HepG2 (cell line): ENCODE measurements at regions not wholly inside any gene's neighbourhood (a gene's known extent, or its start where the extent isn't known, plus 50 kb on each side); places are given as distances from the start of the nearest gene placed in this dataset.

ENCODE experiments used
- ATAC-seq: fragments of 200-7000 bp; cut with Tn5 transposase; 3 replicates; pipeline ENCODE4 v1.9.1; 2020; ENCODE audit warnings: mild to moderate bottlenecking, moderate library complexity
- BruUV-seq: library from RNA; stranded (reverse); fragments of 400-500 nt; replicated peaks from 2 replicates; lab custom pipeline; 2021; lab: Mats Ljungman, UMichigan
- CTCF ChIA-PET: fragments of 300-600 bp; formaldehyde crosslinking; extraction: SDS; loops from one replicate; lab custom pipeline; 2021; ENCODE audit warnings: low total read pairs, inconsistent platforms, low intra/inter-chr PET ratio; lab: Yijun Ruan, JAX
- POLR2A ChIA-PET: fragments of 350-600 bp; sonication (Branson Sonifier 250); formaldehyde crosslinking; loops from one replicate; lab custom pipeline; 2020; ENCODE audit warnings: antibody characterized with exemption, inconsistent platforms; lab: Yijun Ruan, JAX
- DNase-seq: peaks from one replicate; pipeline ENCODE4 v3.0.0-alpha.2; 2015; ENCODE audit warnings: low spot score
- FAIRE-seq: peaks from 3 replicates; lab custom pipeline; 2011; peaks lifted over from hg19 to GRCh38; lab: Jason Lieb, UNC
- H2AFZ ChIP-seq: one replicate; pipeline ENCODE4 v1.6.1; 2011; ENCODE audit warnings: low read length, inconsistent platforms
- H3K27ac ChIP-seq: fragments of 300-600 bp; 3 replicates; pipeline ENCODE4 v1.8.0; 2011; ENCODE audit warnings: mixed run types, mild to moderate bottlenecking, mixed read lengths, low read length, inconsistent platforms; ENCODE audit not compliant: insufficient read depth; ENCODE audit errors: extremely low read length
- H3K27me3 ChIP-seq, 2 experiments: fragments of 200-600 bp in 1 of 2; 2 replicates in 1 of 2; 3 replicates in 1 of 2; pipeline versions ENCODE4 v1.6.0 to v1.8.0; 2011; ENCODE audit warnings: low read length in 2 of 2, mild to moderate bottlenecking in 2 of 2, moderate library complexity in 2 of 2, inconsistent platforms in 1 of 2; ENCODE audit not compliant: insufficient read depth in 2 of 2, control insufficient read depth in 1 of 2
- H3K36me3 ChIP-seq, 2 experiments: fragments of 200-600 bp in 1 of 2; replicated peaks in 1 of 2; 2 replicates in 1 of 2; 3 replicates in 1 of 2; pipeline versions ENCODE4 v1.5.1 to v1.8.0; 2011; ENCODE audit warnings: low read length in 2 of 2, inconsistent platforms in 1 of 2; ENCODE audit not compliant: insufficient read depth in 2 of 2, control insufficient read depth in 1 of 2
- H3K4me1 ChIP-seq: 2 replicates; pipeline ENCODE4 v1.5.1; 2012; ENCODE audit warnings: low read length, inconsistent platforms; ENCODE audit not compliant: insufficient read depth
- H3K4me2 ChIP-seq: 2 replicates; pipeline ENCODE4 v1.6.0; 2011; ENCODE audit warnings: low read depth, low read length, inconsistent platforms
- H3K4me3 ChIP-seq, 3 experiments: fragments of 200-600 bp in 1 of 3; sonication (generic), shearing (Covaris generic) in 1 of 3; replicated peaks in 1 of 3; 2 replicates each; pipeline ENCODE4 v1.5.1; 2011 to 2016; ENCODE audit warnings: low read length in 3 of 3, inconsistent platforms in 2 of 3, low read depth in 2 of 3, mild to moderate bottlenecking in 2 of 3, control low read depth in 1 of 3, mixed read lengths in 1 of 3; ENCODE audit not compliant: insufficient read depth in 1 of 3
- H3K79me2 ChIP-seq: one replicate; pipeline ENCODE4 v1.6.1; 2011; ENCODE audit warnings: low read length, inconsistent platforms; ENCODE audit not compliant: insufficient read depth
- H3K9ac ChIP-seq: 2 replicates; pipeline ENCODE4 v1.6.0; 2011; ENCODE audit warnings: mild to moderate bottlenecking, low read depth, low read length, inconsistent platforms; ENCODE audit not compliant: insufficient read depth
- H3K9me3 ChIP-seq: 2 replicates; pipeline ENCODE4 v1.5.1; 2012; ENCODE audit warnings: mild to moderate bottlenecking, low read length
- H4K20me1 ChIP-seq: 2 replicates; pipeline ENCODE4 v1.6.0; 2011; ENCODE audit warnings: inconsistent platforms, mild to moderate bottlenecking, low read length, moderate library complexity; ENCODE audit not compliant: insufficient read depth
- ATF3 ChIP-seq: sonication (generic); formaldehyde crosslinking; IDR thresholded peaks from 2 replicates; pipeline ENCODE4 v1.4.0; 2020; ENCODE audit warnings: missing genetic modification reagents
- ATRX ChIP-seq: sonication (generic); formaldehyde crosslinking; IDR thresholded peaks from 2 replicates; pipeline ENCODE4 v1.4.0; 2020; ENCODE audit warnings: missing genetic modification reagents, borderline replicate concordance
- CBFB ChIP-seq: sonication (generic); formaldehyde crosslinking; IDR thresholded peaks from 2 replicates; pipeline ENCODE4 v1.4.0; 2020; ENCODE audit warnings: missing genetic modification reagents
- DBP ChIP-seq: sonication (generic); formaldehyde crosslinking; IDR thresholded peaks from 2 replicates; pipeline ENCODE4 v1.4.0; 2020; ENCODE audit warnings: missing genetic modification reagents; ENCODE audit errors: not compliant biosample characterization
- DMAP1 ChIP-seq: IDR thresholded peaks from 2 replicates; pipeline ENCODE4 v1.6.1; 2016
- HBP1 ChIP-seq: IDR thresholded peaks from 2 replicates; pipeline ENCODE4 v1.6.1; 2016; ENCODE audit warnings: low read depth, control low read depth
- HDAC2 ChIP-seq: sonication (generic); formaldehyde crosslinking; IDR thresholded peaks from 2 replicates; pipeline ENCODE4 v1.4.0; 2020; ENCODE audit warnings: missing genetic modification reagents
- HOXA5 ChIP-seq: sonication (generic); formaldehyde crosslinking; IDR thresholded peaks from 2 replicates; pipeline ENCODE4 v1.4.0; 2020; ENCODE audit warnings: missing genetic modification reagents
- MLX ChIP-seq: IDR thresholded peaks from 2 replicates; pipeline ENCODE4 v1.6.1; 2016
- NCOA5 ChIP-seq: sonication (generic); formaldehyde crosslinking; IDR thresholded peaks from 2 replicates; pipeline ENCODE4 v1.4.0; 2020; ENCODE audit warnings: missing genetic modification reagents
- SETDB1 ChIP-seq: sonication (generic); formaldehyde crosslinking; IDR thresholded peaks from 2 replicates; pipeline ENCODE4 v1.5.1; 2020; ENCODE audit warnings: missing genetic modification reagents, mild to moderate bottlenecking, borderline replicate concordance
- ZMYM3 ChIP-seq: sonication (generic); formaldehyde crosslinking; IDR thresholded peaks from 2 replicates; pipeline ENCODE4 v1.5.1; 2020; ENCODE audit warnings: mild to moderate bottlenecking, missing genetic modification reagents
- ZNF138 ChIP-seq: sonication (generic); formaldehyde crosslinking; IDR thresholded peaks from 2 replicates; pipeline ENCODE4 v1.5.0; 2020; ENCODE audit warnings: mild to moderate bottlenecking, low read depth, missing genetic modification reagents
- ZNF30 ChIP-seq: sonication (generic); formaldehyde crosslinking; IDR thresholded peaks from 2 replicates; pipeline ENCODE4 v1.5.0; 2020; ENCODE audit warnings: mild to moderate bottlenecking, missing genetic modification reagents
- ZNF337 ChIP-seq: sonication (generic); formaldehyde crosslinking; IDR thresholded peaks from 2 replicates; pipeline ENCODE4 v1.5.1; 2020; ENCODE audit warnings: missing genetic modification reagents, low read depth, mild to moderate bottlenecking, borderline replicate concordance
- ZNF550 ChIP-seq: sonication (generic); formaldehyde crosslinking; IDR thresholded peaks from 2 replicates; pipeline ENCODE4 v1.4.0; 2020; ENCODE audit warnings: mild to moderate bottlenecking, missing genetic modification reagents, borderline replicate concordance
- ZNF576 ChIP-seq: sonication (generic); formaldehyde crosslinking; IDR thresholded peaks from 2 replicates; pipeline ENCODE4 v1.4.0; 2020; ENCODE audit warnings: mild to moderate bottlenecking, missing genetic modification reagents
- ZNF775 ChIP-seq: sonication (generic); formaldehyde crosslinking; IDR thresholded peaks from 2 replicates; pipeline ENCODE4 v1.4.0; 2020; ENCODE audit warnings: missing genetic modification reagents, mild to moderate bottlenecking, moderate library complexity, borderline replicate concordance
- WGBS: methylation state at CpG from one replicate; pipeline ENCODE4 v1.1.6; 2017; ENCODE audit warnings: low lambda C conversion rate; 5-methylcytosine and 5-hydroxymethylcytosine counted together
- in situ Hi-C: cut with HindIII; loops from 2 replicates; pipeline ENCODE4 v1.10.0; 2017; ENCODE audit warnings: low pct_unique_long_range_greater_than_20kb; ENCODE audit not compliant: extremely low pct_ligation_motif_present
- intact Hi-C: fragments of 100-400 bp; cut with micrococcal nuclease; formaldehyde crosslinking; loops from one replicate; pipeline ENCODE4 v1.10.0; 2022; ENCODE audit not compliant: unreplicated experiment
- TF ChIP-seq, protein P1 (sequence below): sonication (generic); formaldehyde crosslinking; IDR thresholded peaks from 2 replicates; pipeline ENCODE4 v1.5.0; 2020; ENCODE audit warnings: mild to moderate bottlenecking, missing genetic modification reagents

GRCh38 chr2:212904646-212905045, 246.8 kb downstream of the IKZF2 start:
- H3K9ac ChIP-seq: no peak overlapping the region
- ChIA-PET CTCF (no interaction called here), POLR2A (no interaction called here)
- ATAC-seq (no peak), DNase-seq (no peak), FAIRE-seq (no peak)
- H3K9me3 ChIP-seq: no peaks in the 10 kb centered on the region
- TF ChIP-seq ZNF138 (CRISPR knock-in tag) (no peak), ZNF337 (no peak), HDAC2 (CRISPR knock-in tag) (no peak), ZNF30 (CRISPR knock-in tag) (no peak), HOXA5 (CRISPR knock-in tag) (no peak), CBFB (CRISPR knock-in tag) (no peak), ZNF576 (no peak), DMAP1 (CRISPR knock-in tag) (no peak), DBP (CRISPR knock-in tag) (no peak), MLX (CRISPR knock-in tag) (no peak), HBP1 (CRISPR knock-in tag) (no peak), ATRX (no peak), ZNF550 (CRISPR knock-in tag) (no peak), ZMYM3 (CRISPR knock-in tag) (no peak), ATF3 (CRISPR knock-in tag) (no peak), ZNF775 (no peak), NCOA5 (CRISPR knock-in tag) (no peak), SETDB1 (CRISPR knock-in tag) (no peak)
- TF ChIP-seq, protein P1, sequence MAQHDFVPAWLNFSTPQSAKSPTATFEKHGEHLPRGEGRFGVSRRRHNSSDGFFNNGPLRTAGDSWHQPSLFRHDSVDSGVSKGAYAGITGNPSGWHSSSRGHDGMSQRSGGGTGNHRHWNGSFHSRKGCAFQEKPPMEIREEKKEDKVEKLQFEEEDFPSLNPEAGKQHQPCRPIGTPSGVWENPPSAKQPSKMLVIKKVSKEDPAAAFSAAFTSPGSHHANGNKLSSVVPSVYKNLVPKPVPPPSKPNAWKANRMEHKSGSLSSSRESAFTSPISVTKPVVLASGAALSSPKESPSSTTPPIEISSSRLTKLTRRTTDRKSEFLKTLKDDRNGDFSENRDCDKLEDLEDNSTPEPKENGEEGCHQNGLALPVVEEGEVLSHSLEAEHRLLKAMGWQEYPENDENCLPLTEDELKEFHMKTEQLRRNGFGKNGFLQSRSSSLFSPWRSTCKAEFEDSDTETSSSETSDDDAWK (CRISPR knock-in tag): no peak
- no peak overlapping the region for H3K27ac ChIP-seq
- no peaks in the 10 kb centered on the region for H3K36me3 ChIP-seq
- in situ Hi-C loops (no loop called here), intact Hi-C loops (no loop called here)
- no TSS peak for BruUV-seq
- H3K4me3 ChIP-seq: no peak overlapping the region
- H3K79me2 ChIP-seq: no peaks in the 10 kb centered on the region
- H3K4me2 ChIP-seq: no peak overlapping the region
- no peaks in the 10 kb centered on the region for H3K4me1 ChIP-seq
- H4K20me1 ChIP-seq: no peaks in the 10 kb centered on the region
- no peak overlapping the region for H2AFZ ChIP-seq
- H3K27me3 ChIP-seq: no peaks in the 10 kb centered on the region
- 13% methylated on average over 2 of the region's 2 CpGs for WGBS
